HEK293 (cell line): ENCODE measurements at regions not wholly inside any gene's neighbourhood (a gene's known extent, or its start where the extent isn't known, plus 50 kb on each side); places are given as distances from the start of the nearest gene placed in this dataset.

ENCODE experiments used
- CTCF ChIA-PET: fragments of 350-600 bp; formaldehyde crosslinking; extraction: SDS; loops from one replicate; lab custom pipeline; 2021; ENCODE audit warnings: antibody characterized with exemption; lab: Yijun Ruan, JAX
- POLR2A ChIA-PET: fragments of 300-600 bp; formaldehyde crosslinking; extraction: SDS; loops from one replicate; lab custom pipeline; 2020; ENCODE audit warnings: antibody characterized with exemption, inconsistent platforms; lab: Yijun Ruan, JAX
- H3K27ac ChIP-seq: fragments of 200-500 bp; sonication (Bioruptor generic); 2 replicates; pipeline ENCODE4 v1.5.1; 2014; ENCODE audit warnings: low read depth, low read length, control low read depth, inconsistent platforms; ENCODE audit errors: extremely low read depth
- H3K36me3 ChIP-seq, 2 experiments: fragments of 200-500 bp in 1 of 2; sonication (Bioruptor generic) in 1 of 2; 1 replicate in 1 of 2; 2 replicates in 1 of 2; pipeline ENCODE4 v1.5.1; 2014 to 2017; ENCODE audit warnings: inconsistent platforms in 2 of 2, low read length in 2 of 2; ENCODE audit not compliant: control insufficient read depth in 2 of 2, insufficient read depth in 1 of 2
- H3K4me1 ChIP-seq: fragments of 200-500 bp; sonication (Bioruptor generic); 2 replicates; pipeline ENCODE4 v1.5.1; 2014; ENCODE audit warnings: mild to moderate bottlenecking, low read length, inconsistent platforms; ENCODE audit not compliant: control insufficient read depth, insufficient read depth
- H3K4me3 ChIP-seq: 2 replicates; pipeline ENCODE4 v1.5.1; 2011; ENCODE audit warnings: low read depth, mild to moderate bottlenecking, control low read depth, low read length, moderate library complexity
- H3K9me3 ChIP-seq: fragments of 200-500 bp; sonication (Bioruptor generic); 2 replicates; pipeline ENCODE4 v1.5.1; 2014; ENCODE audit warnings: low read depth, low read length, inconsistent platforms; ENCODE audit not compliant: control insufficient read depth, insufficient read depth
- GLI2 ChIP-seq: fragments of 450-650 bp; formaldehyde crosslinking; IDR thresholded peaks from 2 replicates; pipeline ENCODE4; 2017; ENCODE audit warnings: missing biosample characterization, missing genetic modification characterization, low read depth, borderline replicate concordance
- OVOL3 ChIP-seq: fragments of 450-650 bp; formaldehyde crosslinking; IDR thresholded peaks from 2 replicates; pipeline ENCODE4 v1.5.1; 2016; ENCODE audit warnings: missing biosample characterization, missing genetic modification characterization
- RBAK ChIP-seq: fragments of 450-650 bp; formaldehyde crosslinking; IDR thresholded peaks from 2 replicates; pipeline ENCODE4 v1.5.1; 2016; ENCODE audit warnings: missing biosample characterization, missing genetic modification characterization
- TRIM28 ChIP-seq: IDR thresholded peaks from 2 replicates; pipeline ENCODE4 v1.6.1; 2011; ENCODE audit warnings: low read length, control low read depth, borderline replicate concordance
- WT1 ChIP-seq: fragments of 450-650 bp; formaldehyde crosslinking; IDR thresholded peaks from 2 replicates; pipeline ENCODE4 v1.5.1; 2016; ENCODE audit warnings: missing biosample characterization, missing genetic modification characterization
- ZFHX2 ChIP-seq: fragments of 450-650 bp; formaldehyde crosslinking; conservative IDR thresholded peaks from 2 replicates; pipeline ENCODE4 v1.5.1; 2016; ENCODE audit warnings: missing biosample characterization, missing genetic modification characterization
- ZNF132 ChIP-seq: fragments of 450-650 bp; formaldehyde crosslinking; IDR thresholded peaks from 2 replicates; pipeline ENCODE4 v1.5.1; 2017; ENCODE audit warnings: missing biosample characterization, missing genetic modification characterization, borderline replicate concordance
- ZNF157 ChIP-seq: fragments of 450-650 bp; formaldehyde crosslinking; IDR thresholded peaks from 2 replicates; pipeline ENCODE4 v1.5.1; 2016; ENCODE audit warnings: missing biosample characterization, missing genetic modification characterization
- ZNF2 ChIP-seq: fragments of 450-650 bp; formaldehyde crosslinking; IDR thresholded peaks from 2 replicates; pipeline ENCODE4 v1.5.1; 2016; ENCODE audit warnings: missing biosample characterization, missing genetic modification characterization
- ZNF221 ChIP-seq: fragments of 450-650 bp; formaldehyde crosslinking; IDR thresholded peaks from 2 replicates; pipeline ENCODE4 v1.5.1; 2017; ENCODE audit warnings: missing biosample characterization, missing genetic modification characterization, borderline replicate concordance
- ZNF239 ChIP-seq: fragments of 450-650 bp; formaldehyde crosslinking; IDR thresholded peaks from 2 replicates; pipeline ENCODE4 v1.5.1; 2016; ENCODE audit warnings: missing biosample characterization, missing genetic modification characterization
- ZNF302 ChIP-seq: fragments of 450-650 bp; formaldehyde crosslinking; IDR thresholded peaks from 2 replicates; pipeline ENCODE4 v1.5.1; 2016; ENCODE audit warnings: missing biosample characterization, missing genetic modification characterization, low read depth
- ZNF416 ChIP-seq: fragments of 450-650 bp; formaldehyde crosslinking; IDR thresholded peaks from 2 replicates; pipeline ENCODE4 v1.5.1; 2016; ENCODE audit warnings: missing biosample characterization, missing genetic modification characterization
- ZNF596 ChIP-seq: fragments of 450-650 bp; IDR thresholded peaks from 2 replicates; pipeline ENCODE4 v1.5.0; 2018; ENCODE audit warnings: missing biosample characterization, mild to moderate bottlenecking, missing genetic modification characterization, moderate library complexity
- ZNF624 ChIP-seq: fragments of 450-650 bp; formaldehyde crosslinking; IDR thresholded peaks from 2 replicates; pipeline ENCODE4 v1.5.1; 2017; ENCODE audit warnings: missing biosample characterization, missing genetic modification characterization
- ZNF670 ChIP-seq: fragments of 450-650 bp; formaldehyde crosslinking; IDR thresholded peaks from 2 replicates; pipeline ENCODE4 v1.5.1; 2016; ENCODE audit warnings: missing biosample characterization, missing genetic modification characterization, low read depth
- ZNF677 ChIP-seq: fragments of 450-650 bp; IDR thresholded peaks from 2 replicates; pipeline ENCODE4 v1.5.0; 2018; ENCODE audit warnings: missing biosample characterization, mild to moderate bottlenecking, missing genetic modification characterization, moderate library complexity
- ZNF777 ChIP-seq: fragments of 450-650 bp; formaldehyde crosslinking; IDR thresholded peaks from 2 replicates; pipeline ENCODE4 v1.5.1; 2017; ENCODE audit warnings: missing biosample characterization, missing genetic modification characterization, borderline replicate concordance
- ZNF830 ChIP-seq: fragments of 450-650 bp; IDR thresholded peaks from 2 replicates; pipeline ENCODE4 v1.5.0; 2018; ENCODE audit warnings: missing biosample characterization, missing genetic modification characterization, low read depth, mild to moderate bottlenecking, moderate library complexity
- ZSCAN23 ChIP-seq: fragments of 450-650 bp; formaldehyde crosslinking; IDR thresholded peaks from 2 replicates; pipeline ENCODE4 v1.5.1; 2016; ENCODE audit warnings: missing biosample characterization, missing genetic modification characterization
- TF ChIP-seq, protein P1 (sequence below): fragments of 450-650 bp; formaldehyde crosslinking; optimal IDR thresholded peaks from 2 replicates; pipeline ENCODE3; 2016; ENCODE audit warnings: missing biosample characterization, mild to moderate bottlenecking, missing genetic modification characterization
- TF ChIP-seq, protein P2 (sequence below): fragments of 450-650 bp; formaldehyde crosslinking; IDR thresholded peaks from 2 replicates; pipeline ENCODE4 v1.5.1; 2016; ENCODE audit warnings: missing biosample characterization, missing genetic modification characterization
- TF ChIP-seq, protein P3 (sequence below): fragments of 450-650 bp; formaldehyde crosslinking; IDR thresholded peaks from 2 replicates; pipeline ENCODE4 v1.5.1; 2016; ENCODE audit warnings: missing biosample characterization, missing genetic modification characterization, low read depth
- TF ChIP-seq, protein P4 (sequence below): fragments of 450-650 bp; formaldehyde crosslinking; IDR thresholded peaks from 2 replicates; pipeline ENCODE4 v1.5.1; 2017; ENCODE audit warnings: missing biosample characterization, missing genetic modification characterization

DNA sequence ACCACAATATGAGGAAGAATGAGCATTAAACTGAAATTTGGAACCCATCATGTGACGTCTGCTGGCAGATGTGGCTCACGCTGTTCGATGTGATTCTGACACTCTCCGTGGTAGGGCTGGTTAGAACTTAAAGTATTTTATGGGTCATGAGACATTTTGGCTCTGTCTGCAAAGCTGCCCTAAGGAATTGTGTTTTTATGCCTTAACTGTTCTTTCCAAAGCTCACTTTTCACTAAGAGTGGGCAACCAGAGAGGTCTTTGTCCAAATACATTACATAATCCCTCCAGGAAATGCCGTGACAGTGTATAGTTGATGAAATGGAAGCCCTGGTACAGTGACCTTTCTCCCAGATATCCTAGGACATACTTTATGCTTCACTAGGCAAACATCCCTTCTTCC is 119.1 kb downstream of the AQP4 start (continued):
- TF ChIP-seq ZNF416 (no peak), WT1 (tag by site-specific recombination) (no peak), ZNF830 (tag by site-specific recombination) (no peak), ZNF670 (tag by site-specific recombination) (no peak)
- TF ChIP-seq, protein P1, sequence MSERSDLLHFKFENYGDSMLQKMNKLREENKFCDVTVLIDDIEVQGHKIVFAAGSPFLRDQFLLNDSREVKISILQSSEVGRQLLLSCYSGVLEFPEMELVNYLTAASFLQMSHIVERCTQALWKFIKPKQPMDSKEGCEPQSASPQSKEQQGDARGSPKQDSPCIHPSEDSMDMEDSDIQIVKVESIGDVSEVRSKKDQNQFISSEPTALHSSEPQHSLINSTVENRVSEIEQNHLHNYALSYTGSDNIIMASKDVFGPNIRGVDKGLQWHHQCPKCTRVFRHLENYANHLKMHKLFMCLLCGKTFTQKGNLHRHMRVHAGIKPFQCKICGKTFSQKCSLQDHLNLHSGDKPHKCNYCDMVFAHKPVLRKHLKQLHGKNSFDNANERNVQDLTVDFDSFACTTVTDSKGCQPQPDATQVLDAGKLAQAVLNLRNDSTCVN (tag by site-specific recombination): no peak
- TF ChIP-seq, protein P2, sequence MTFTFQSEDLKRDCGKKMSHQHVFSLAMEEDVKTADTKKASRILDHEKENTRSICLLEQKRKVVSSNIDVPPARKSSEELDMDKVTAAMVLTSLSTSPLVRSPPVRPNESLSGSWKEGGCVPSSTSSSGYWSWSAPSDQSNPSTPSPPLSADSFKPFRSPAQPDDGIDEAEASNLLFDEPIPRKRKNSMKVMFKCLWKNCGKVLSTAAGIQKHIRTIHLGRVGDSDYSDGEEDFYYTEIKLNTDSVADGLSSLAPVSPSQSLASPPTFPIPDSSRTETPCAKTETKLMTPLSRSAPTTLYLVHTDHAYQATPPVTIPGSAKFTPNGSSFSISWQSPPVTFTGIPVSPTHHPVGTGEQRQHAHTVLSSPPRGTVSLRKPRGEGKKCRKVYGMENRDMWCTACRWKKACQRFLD (tag by site-specific recombination): no peak

DNA sequence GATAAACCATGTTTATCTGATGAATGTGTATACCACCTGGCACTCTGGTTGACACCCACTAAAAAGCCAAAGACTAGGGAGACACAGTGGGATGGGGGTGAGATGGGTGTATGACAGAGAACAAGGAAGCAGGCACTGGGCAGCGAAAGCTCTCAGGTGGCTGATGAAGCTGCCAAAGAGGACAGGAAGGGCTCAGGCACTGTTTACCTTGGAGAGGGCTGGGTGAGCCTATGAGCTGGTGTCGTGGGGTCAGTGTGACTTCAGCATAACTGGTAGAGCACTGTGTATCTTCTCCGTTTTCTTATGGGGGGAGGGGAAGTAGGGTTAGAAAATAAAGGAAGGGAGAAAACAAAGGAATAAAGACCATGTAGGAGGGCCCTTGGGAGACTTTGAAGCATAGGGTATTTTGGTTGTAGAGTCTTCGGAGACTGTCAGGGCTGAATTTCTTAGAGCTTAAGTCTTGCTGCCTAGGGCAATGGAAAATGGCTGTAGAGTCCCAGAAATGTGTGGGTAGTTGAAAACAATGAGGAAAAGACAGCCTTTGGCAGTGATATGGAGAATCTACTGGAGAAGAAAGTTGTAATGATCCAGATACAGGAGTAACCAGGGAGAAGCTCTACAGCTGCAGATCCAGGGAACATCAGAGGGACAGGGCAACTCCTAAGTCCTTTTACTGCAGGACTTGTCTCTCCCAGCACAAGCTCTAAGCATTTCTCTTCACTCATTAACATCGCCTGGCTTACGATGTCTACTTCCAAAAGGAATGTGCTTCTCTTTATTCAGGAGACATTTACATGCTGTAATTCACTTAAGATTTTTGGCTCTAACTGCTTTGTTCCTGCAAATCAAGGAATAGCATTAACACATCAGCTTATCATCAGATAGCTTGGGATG is 120.0 kb downstream of the AQP4 start:
- TF ChIP-seq TRIM28: peak; percentile 49; the same call in 1 of the 2 replicates
- TF ChIP-seq, protein P3, sequence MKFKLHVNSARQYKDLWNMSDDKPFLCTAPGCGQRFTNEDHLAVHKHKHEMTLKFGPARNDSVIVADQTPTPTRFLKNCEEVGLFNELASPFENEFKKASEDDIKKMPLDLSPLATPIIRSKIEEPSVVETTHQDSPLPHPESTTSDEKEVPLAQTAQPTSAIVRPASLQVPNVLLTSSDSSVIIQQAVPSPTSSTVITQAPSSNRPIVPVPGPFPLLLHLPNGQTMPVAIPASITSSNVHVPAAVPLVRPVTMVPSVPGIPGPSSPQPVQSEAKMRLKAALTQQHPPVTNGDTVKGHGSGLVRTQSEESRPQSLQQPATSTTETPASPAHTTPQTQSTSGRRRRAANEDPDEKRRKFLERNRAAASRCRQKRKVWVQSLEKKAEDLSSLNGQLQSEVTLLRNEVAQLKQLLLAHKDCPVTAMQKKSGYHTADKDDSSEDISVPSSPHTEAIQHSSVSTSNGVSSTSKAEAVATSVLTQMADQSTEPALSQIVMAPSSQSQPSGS (tag by site-specific recombination): no peak
- Histone ChIP-seq H3K27ac (no peak overlapping the region), H3K9me3 (no peaks in the 10 kb centered on the region), H3K36me3 (no peaks in the 10 kb centered on the region), H3K4me3 (no peak overlapping the region), H3K4me1 (peaks cover 16% of the 10 kb centered on the region)
- CTCF ChIA-PET: interaction anchor here (0.6 to 0.8 kb wide), 3 partner anchors 8 to 471 kb away, joined by 3 read pairs; no protein-coding TSS in a partner anchor
- POLR2A ChIA-PET: interaction anchor here (0.8 kb wide), 1 partner anchor 14 kb away, joined by 3 read pairs; no protein-coding TSS in a partner anchor

DNA sequence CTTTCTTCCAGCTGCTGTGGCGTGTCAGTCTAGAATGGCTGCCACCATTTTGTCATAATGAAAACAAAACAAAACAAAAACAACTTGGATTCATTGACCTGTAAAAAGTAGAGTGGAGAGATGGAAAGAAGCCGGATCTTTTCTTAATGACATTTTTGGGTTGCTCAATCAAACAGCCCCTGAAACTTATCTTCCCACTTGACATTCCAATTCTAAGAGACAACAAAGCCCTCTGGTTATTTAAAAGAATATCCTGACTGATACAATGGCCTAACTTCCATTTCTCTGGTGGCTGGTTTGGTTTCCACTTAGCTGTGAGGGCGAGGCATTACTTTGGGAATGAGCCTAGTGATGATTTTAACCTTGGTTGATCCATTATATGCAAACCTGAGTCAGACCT is 123.7 kb downstream of the AQP4 start:
- TF ChIP-seq ZNF302 (tag by site-specific recombination) (no peak), ZNF777 (tag by site-specific recombination) (no peak), ZNF221 (tag by site-specific recombination) (no peak), ZNF2 (tag by site-specific recombination) (no peak), OVOL3 (tag by site-specific recombination) (no peak), ZSCAN23 (tag by site-specific recombination) (no peak)
- Histone ChIP-seq H3K9me3 (no peaks in the 10 kb centered on the region), H3K4me3 (no peak overlapping the region), H3K27ac (no peak overlapping the region), H3K4me1 (peaks cover 11% of the 10 kb centered on the region), H3K36me3 (no peaks in the 10 kb centered on the region)
- POLR2A ChIA-PET: no interaction called here
- CTCF ChIA-PET: no interaction called here

DNA sequence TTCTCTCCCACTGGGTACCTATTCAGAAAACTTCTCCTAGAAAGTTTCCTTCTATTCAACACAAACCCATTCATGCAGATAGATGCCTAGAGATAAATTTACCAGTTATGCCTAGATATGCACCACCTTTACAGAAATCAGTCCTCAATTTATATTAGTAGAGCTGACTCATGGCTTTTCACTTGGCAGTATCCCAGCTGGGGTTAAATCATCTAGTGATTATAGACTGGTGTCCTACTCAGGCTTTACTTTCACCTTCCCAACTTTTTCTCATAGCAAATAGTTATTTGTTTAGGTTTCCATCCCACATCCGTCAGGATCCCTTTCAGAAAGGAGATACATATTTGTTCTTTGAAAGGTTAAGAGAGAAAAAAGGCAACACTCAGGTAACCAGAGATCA is 124.5 kb downstream of the AQP4 start:
- H3K36me3 ChIP-seq: no peaks in the 10 kb centered on the region
- no peak overlapping the region for H3K27ac ChIP-seq
- ChIA-PET POLR2A (no interaction called here), CTCF (no interaction called here)
- H3K9me3 ChIP-seq: no peaks in the 10 kb centered on the region
- no peak overlapping the region for H3K4me3 ChIP-seq
- peaks cover 5% of the 10 kb centered on the region for H3K4me1 ChIP-seq
- no peak for TF ChIP-seq ZNF624 (tag by site-specific recombination)
- no peak for TF ChIP-seq ZFHX2 (tag by site-specific recombination)
- no peak for TF ChIP-seq ZNF157 (tag by site-specific recombination)
- no peak for TF ChIP-seq ZNF132 (tag by site-specific recombination)
- no peak for TF ChIP-seq GLI2 (tag by site-specific recombination)
- no peak for TF ChIP-seq ZNF596 (tag by site-specific recombination)
- TF ChIP-seq, protein P4, sequence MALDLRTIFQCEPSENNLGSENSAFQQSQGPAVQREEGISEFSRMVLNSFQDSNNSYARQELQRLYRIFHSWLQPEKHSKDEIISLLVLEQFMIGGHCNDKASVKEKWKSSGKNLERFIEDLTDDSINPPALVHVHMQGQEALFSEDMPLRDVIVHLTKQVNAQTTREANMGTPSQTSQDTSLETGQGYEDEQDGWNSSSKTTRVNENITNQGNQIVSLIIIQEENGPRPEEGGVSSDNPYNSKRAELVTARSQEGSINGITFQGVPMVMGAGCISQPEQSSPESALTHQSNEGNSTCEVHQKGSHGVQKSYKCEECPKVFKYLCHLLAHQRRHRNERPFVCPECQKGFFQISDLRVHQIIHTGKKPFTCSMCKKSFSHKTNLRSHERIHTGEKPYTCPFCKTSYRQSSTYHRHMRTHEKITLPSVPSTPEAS (tag by site-specific recombination): no peak
- TF ChIP-seq ZNF677 (tag by site-specific recombination): no peak
- no peak for TF ChIP-seq ZNF239 (tag by site-specific recombination)
- no peak for TF ChIP-seq RBAK (tag by site-specific recombination)
- TF ChIP-seq TRIM28: no peak
